Fibroblast of villous mesenchyme (primary cell): ENCODE measurements at regions not wholly inside any gene's neighbourhood (a gene's known extent, or its start where the extent isn't known, plus 50 kb on each side); places are given as distances from the start of the nearest gene placed in this dataset.

Experiments
- DNase-seq: peaks from one replicate; pipeline ENCODE4 v3.0.0-alpha.2; 2010; ENCODE audit warnings: low read depth
- H3K4me3 ChIP-seq: 2 replicates; pipeline ENCODE4 v1.5.1; 2011; ENCODE audit warnings: low read depth, mild to moderate bottlenecking, low read length
- CTCF ChIP-seq: IDR thresholded peaks from 2 replicates; pipeline ENCODE4 v1.5.1; 2012; ENCODE audit warnings: low read depth, mild to moderate bottlenecking, low read length; ENCODE audit not compliant: insufficient read depth

DNA sequence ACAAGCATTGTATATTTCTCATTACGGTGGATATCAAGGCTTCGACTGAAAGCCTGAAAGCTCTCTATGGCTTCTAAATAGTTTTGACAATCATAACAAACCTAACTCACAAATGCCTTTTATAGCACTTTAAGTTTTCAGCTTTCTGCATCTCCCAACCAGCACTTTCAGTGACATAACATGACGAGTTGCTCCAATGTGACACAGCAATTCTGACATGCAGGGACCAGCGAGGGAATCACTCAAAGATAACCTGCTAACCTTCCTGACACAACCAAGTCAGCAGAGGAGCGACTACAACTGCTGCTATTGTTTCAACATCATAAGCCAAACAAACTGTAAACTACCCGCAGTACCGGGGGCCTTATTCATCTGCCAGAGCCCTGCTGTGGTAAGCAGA lies 95.7 kb upstream of the CDH20 start:
- TF ChIP-seq CTCF, result no peak
- no peak for DNase-seq
- no peak overlapping the region for H3K4me3 ChIP-seq

GRCh38 chr18:61239051-61239450 lies 94.2 kb upstream of the CDH20 start:
- no peak for TF ChIP-seq CTCF
- no peak overlapping the region for H3K4me3 ChIP-seq
- DNase-seq, result no peak

- DNase-seq, result no peak
- no peak for TF ChIP-seq CTCF
- H3K4me3 ChIP-seq, result no peak overlapping the region
Observed at GRCh38 chr18:61241260-61241853, 91.9 kb upstream of the CDH20 start.

- no peak for DNase-seq
Observed at GRCh38 chr18:61244632-61245031, 88.6 kb upstream of the CDH20 start.

DNA sequence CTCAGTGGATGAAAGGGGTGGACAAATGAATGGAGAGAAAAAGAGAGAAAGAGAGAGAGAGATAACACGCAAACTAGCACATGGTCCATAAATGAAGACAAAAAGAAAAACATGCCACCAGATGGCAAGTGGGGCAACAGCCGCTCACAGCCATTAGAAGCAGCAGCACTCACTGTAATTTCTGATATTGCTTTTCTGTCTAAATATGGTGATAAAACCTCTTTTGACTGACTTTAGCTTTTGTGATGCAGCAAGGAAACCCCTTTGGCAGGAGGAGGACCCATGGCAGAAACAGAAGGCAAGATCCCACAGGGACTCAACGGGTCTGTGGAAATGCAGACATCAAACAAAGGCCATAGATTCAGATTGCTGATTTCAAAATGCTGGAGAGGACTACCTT lies 88.0 kb upstream of the CDH20 start:
- no peak overlapping the region for H3K4me3 ChIP-seq
- no peak for DNase-seq
- TF ChIP-seq CTCF, result no peak

More at GRCh38 chr18:61244632-61245031, 88.6 kb upstream of the CDH20 start:
- no peak overlapping the region for H3K4me3 ChIP-seq
- TF ChIP-seq CTCF, result no peak

DNA sequence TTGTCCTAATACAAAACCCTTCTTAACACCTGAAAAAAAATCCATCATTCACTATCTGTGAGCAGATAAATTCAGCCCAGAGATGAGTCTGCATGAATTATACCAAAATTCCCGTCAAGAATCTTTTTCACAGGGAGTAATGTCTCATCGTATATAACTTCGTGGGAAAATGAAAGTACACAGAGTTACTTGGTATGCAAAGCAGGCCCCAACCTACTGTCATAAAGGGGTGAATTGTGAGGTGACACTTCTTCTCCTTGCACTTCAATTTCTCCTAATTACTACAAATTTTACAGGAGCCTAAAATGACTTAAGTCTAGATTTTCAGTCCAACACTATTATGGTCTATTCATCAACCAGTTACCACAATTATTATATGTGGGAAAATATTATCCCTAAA lies 84.6 kb upstream of the CDH20 start:
- no peak for TF ChIP-seq CTCF
- no peak for DNase-seq
- no peak overlapping the region for H3K4me3 ChIP-seq

- TF ChIP-seq CTCF, result no peak
- no peak for DNase-seq
- H3K4me3 ChIP-seq, result no peak overlapping the region
Observed at GRCh38 chr18:61256291-61256690, 76.9 kb upstream of the CDH20 start.
